DMS53 treated with DMSO at 0.1 percent for 48 hours (cell line): ENCODE measurements at regions not wholly inside any gene's neighbourhood (a gene's known extent, or its start where the extent isn't known, plus 50 kb on each side); places are given as distances from the start of the nearest gene placed in this dataset.

Experiments
- DNase-seq: peaks from one replicate; lab custom pipeline; 2025; ENCODE audit not compliant: unreplicated experiment; lab: John Stamatoyannopoulos, UW

- no peak for DNase-seq
These were observed 836.4 kb downstream of the TBC1D22A start for GRCh38 chr22:47598864-47599263.

- DNase-seq: no peak
These were observed 834.6 kb downstream of the TBC1D22A start for GRCh38 chr22:47597041-47597440.

GRCh38 chr22:47596176-47596690 lies 833.8 kb downstream of the TBC1D22A start:
- DNase-seq: no peak

GRCh38 chr22:47594836-47595521 lies 832.5 kb downstream of the TBC1D22A start:
- no peak for DNase-seq

GRCh38 chr22:47593911-47594311 lies 831.5 kb downstream of the TBC1D22A start:
- no peak for DNase-seq

- no peak for DNase-seq
These were observed 830.8 kb downstream of the TBC1D22A start for GRCh38 chr22:47593291-47593690.

GRCh38 chr22:47592791-47593190 lies 830.3 kb downstream of the TBC1D22A start:
- no peak for DNase-seq

- DNase-seq: no peak
These were observed 829.3 kb downstream of the TBC1D22A start for GRCh38 chr22:47591709-47592108.

- DNase-seq: no peak
These were observed 828.6 kb downstream of the TBC1D22A start for GRCh38 chr22:47591016-47591415.

GRCh38 chr22:47589271-47590250 lies 827.1 kb downstream of the TBC1D22A start:
- no peak for DNase-seq

GRCh38 chr22:47588578-47588960 lies 826.1 kb downstream of the TBC1D22A start:
- DNase-seq: no peak

- DNase-seq: no peak
These were observed 825.6 kb downstream of the TBC1D22A start for GRCh38 chr22:47587861-47588577.

GRCh38 chr22:47587361-47587760 lies 824.9 kb downstream of the TBC1D22A start:
- DNase-seq: no peak

- DNase-seq: no peak
These were observed 824.5 kb downstream of the TBC1D22A start for GRCh38 chr22:47586946-47587345.

- peak; percentile 18 for DNase-seq
These were observed 823.6 kb downstream of the TBC1D22A start for GRCh38 chr22:47586038-47586437.

- DNase-seq: no peak
These were observed 821.6 kb downstream of the TBC1D22A start for GRCh38 chr22:47583959-47584562.

GRCh38 chr22:47582067-47582466 lies 819.6 kb downstream of the TBC1D22A start:
- DNase-seq: no peak

- no peak for DNase-seq
These were observed 817.7 kb downstream of the TBC1D22A start for GRCh38 chr22:47580121-47580520.

GRCh38 chr22:47576908-47577307 lies 814.5 kb downstream of the TBC1D22A start:
- DNase-seq: no peak

GRCh38 chr22:47575291-47575690 lies 812.8 kb downstream of the TBC1D22A start:
- DNase-seq: no peak

GRCh38 chr22:47574556-47574955 lies 812.1 kb downstream of the TBC1D22A start:
- no peak for DNase-seq
